AG20443 (cell line): ENCODE measurements at regions not wholly inside any gene's neighbourhood (a gene's known extent, or its start where the extent isn't known, plus 50 kb on each side); places are given as distances from the start of the nearest gene placed in this dataset.
A peak's percentile ranks its signal among the peaks of the same experiment; 100 is the strongest.

Source experiments
- DNase-seq: peaks from one replicate; pipeline ENCODE4 v3.0.0; 2012; ENCODE audit warnings: low spot score, mixed read lengths

DNA sequence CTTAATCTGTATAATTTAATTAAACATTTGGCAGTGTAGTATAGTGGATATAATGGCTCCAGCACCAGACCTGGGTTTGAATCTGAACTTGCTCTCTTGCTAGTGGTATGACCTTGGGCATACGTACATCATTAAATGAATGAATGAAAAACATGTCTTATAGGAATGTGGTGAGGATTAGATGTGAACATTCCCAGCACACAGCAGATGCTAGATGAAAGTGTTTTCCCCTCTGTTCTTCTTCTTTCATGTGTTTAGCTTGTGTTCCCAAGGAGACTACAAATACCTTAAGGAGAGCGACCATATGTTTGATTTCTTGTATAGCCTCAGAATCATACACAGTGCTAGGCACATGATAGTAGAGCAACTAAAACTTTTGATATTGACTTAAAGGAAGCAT lies 56.5 kb downstream of the CT47B1 start:
- DNase-seq = no peak

DNA sequence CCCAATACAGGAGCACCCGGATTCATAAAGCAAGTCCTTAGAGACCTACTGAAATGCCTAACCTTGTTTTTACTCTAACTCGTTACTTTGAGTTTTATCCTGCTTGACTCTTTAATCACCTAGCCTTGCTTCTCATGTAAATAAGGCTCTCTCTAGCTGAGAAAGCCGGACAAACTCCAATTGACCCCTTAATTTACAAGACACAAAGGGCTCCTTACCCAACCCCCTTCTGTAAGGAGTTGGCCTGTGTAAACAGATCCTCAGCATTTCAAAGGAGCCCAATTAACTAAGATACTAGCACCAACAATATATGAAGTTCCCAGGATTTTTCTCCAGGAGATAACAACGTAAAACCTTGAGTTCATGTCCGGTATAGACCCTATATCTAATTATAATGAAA lies 61.7 kb downstream of the CT47B1 start:
- DNase-seq = no peak

DNA sequence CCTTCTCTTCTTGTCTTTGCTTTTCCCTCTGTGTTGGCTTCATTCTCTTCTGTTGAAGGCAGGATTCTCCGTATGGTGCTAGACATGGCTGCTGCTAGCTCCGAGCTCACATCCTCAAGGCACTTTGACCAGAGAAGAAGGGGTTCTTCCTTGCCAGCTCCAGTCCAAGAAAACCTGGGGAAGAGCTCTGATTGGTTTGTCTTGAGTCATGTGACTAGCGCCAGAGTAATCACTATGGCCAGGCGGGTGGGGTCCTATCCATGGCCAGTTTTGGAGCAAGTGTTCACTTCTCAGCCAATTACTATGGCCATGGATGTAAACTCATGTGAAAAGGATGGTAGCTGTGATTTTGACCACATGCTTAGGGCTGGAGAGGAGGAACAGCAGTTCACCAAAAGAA lies 74.2 kb downstream of the CT47B1 start:
- DNase-seq = no peak

DNA sequence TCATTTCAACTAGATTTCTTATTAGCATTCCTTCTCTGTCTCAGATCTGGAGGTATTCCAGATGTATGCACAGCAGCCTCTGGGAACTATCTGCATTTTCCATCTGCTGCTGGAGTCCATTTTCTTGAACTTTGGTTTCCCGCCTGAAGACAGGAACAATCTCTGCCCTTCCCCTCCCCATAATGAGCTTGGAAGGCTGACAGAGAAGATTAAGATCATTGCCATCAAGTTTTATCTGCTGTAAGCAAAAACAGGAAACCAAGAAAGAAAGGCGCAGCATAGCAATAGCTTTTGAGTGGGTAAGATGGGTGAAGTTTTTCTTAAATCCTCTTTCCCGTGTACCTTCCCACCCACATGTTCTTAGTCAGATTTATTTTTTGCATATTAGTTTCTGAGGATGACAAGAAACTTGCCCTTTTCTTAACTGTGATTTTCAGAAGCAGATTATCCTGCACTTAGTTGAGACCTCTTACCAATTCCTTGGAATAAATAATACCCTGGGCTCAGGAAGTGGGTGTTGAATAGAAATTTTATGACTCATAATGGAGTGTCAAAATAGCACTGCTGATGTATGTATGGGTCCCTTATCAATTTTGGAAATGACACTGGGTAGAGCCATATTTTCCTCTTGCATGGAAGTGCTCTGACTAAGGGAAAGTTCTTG lies 78.3 kb downstream of the CT47B1 start:
- DNase-seq = no peak

DNA sequence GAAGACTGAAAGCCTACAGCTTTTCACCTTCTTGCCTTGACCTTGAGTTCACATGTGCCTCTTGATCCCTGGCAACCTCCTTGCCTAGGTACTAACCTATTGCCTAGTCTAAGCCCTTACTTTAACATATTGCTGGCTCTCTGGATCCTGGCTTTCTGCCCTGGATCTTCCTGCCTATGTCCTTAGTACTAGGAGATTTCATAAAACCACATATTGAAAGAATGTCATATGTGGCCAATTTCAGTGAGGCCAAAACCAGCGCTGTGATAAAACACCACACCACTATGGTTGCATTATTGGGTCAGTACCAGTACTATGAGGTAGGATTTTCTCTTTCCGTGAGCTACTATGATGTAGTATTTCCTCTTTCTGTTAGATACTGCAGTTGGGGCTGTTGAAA lies 80.4 kb downstream of the CT47B1 start:
- no peak for DNase-seq

DNA sequence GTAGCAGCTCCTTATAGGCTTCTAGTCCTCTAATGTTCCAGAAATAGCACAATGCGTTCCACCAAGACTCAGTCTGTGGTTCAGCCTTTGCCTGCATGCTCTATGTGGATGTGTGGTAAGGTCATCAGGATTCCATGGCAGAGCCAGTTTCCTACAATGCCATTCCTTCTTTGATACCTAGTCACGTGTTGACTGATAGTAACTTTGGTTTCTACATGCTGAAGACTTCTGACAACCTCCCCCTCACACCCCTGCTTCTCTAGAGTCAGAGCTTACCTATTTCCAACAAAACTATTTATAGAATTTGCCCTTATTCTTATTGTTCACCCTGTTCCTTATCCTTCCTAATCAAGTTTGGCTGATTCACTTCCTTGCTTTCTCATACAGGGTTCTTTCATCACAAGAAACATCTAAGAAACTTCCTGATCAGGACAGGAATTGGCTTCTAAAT lies 81.1 kb downstream of the CT47B1 start:
- DNase-seq = no peak

DNA sequence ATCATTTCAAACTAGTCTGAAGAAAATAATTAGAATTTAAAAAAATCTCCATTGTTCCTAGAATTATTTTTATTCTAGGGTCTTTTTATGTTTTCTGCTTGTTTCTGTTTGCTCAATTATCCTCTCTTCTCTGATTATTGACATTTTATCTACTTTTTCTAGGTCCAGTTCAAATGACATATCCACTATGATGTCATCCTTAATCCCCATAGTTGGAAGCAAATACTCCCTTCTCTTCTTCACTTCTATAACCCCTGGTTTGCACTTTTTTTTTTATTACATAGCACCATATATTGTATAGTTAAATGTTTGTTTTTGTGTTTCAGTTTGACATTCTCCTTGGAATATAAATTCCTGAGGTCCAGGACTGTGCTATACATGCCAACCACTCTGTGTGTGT lies 82.6 kb downstream of the CT47B1 start:
- DNase-seq = no peak

DNA sequence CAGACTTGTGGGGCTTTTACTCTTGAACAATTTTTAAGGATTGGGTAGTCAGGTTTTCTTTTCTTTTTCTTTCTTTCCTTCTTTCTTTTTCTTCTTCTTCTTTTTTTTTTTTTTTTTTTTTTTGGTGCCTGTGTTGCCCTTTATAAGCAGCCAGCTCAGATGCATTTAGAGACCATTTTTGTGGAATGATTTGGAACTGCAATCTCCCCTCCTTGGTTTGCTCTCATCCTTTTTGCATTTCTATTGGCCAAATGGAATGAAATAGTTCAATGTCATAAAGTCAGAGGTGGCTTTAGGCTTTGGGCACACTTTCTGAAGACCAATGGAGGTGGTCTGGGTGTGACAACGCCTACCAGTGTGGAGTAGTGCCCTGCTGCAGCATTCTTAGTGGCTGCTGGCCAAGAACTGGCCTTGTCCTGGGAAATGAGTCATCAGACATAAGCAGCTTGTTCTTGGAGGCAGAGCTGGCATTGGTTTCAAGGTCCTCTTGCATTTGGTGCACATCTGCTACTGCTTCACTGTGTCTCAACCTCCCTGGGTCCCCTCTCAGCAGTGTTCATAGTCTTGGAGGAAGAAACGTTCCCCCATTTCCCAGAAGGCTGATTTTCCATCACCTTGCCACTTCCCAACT lies 84.5 kb downstream of the CT47B1 start:
- peak; percentile 61 for DNase-seq

DNA sequence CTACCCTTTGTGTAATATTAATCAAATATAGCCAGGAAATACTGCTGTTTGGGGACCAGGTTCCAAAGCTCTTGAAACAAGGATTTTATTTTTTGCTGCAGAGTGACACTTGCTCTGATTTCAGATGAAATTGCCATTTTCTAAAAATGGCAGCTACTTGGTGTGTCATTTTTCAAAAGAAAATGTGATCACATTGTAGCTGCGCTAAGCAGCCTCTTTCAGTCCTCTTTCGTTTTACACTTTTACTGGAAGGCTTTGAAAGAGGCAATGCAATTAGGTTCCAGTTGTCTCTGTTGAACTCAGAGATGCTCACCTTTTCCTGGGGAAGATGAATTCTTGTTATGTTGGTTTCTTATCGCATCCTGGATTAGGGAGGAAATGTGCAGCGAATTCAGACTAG lies 85.1 kb downstream of the CT47B1 start:
- no peak for DNase-seq

DNA sequence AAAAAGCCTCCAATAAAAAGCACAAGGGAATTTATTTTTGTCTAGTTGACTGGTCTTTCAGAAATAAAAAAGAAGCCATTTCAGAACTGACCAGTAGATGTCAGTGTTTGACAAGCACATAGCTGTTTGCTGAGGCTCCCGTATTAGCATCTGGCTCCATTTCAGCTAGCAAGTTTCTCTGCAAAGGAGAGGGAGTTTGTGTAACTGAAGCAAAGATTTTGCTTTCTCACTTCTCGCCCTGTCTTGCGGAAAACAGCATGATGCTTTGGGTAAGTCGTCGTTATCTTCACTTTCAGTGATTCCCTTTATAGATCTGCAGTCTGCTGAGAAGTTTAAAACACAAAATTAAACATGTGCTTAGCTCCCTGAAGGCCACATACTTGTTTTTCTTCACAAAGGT lies 85.5 kb downstream of the CT47B1 start:
- DNase-seq = peak; percentile 52

DNA sequence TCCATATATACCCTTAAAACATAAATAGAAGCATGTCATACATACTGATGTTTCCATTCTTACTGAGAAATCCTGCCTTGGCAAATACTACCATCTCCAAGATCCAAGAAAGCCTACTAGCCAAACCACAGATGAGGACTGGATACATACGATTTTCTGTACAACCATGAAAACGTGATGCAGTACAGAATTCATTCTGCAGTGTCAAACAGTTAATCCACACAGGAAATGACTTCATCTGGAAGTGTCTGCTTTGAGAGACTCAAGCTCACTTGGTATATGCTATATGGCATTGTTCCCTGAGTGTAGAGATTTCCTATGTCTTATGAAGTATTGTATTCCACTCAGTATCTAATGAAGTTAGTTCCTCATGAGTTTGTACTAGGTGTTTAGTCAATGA lies 94.3 kb downstream of the CT47B1 start:
- DNase-seq = no peak

DNA sequence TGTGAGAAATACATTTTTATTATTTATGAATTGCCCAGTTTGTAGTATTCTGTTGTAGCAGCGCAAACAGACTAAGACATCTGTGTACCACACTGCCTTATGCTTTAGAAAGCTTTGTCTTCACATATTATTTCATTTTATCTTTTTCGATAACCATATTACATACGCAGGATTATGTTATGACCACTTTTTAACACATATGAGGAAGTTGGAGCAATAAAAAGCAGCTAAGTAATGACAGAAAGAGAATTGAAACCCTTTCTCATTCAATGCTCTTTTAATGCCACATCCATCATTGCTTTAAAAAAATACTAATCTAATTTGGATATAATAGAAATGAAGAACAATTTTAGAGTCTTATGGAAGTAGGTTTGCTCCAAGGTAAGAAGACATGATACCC lies 99.7 kb downstream of the CT47B1 start:
- no peak for DNase-seq

DNA sequence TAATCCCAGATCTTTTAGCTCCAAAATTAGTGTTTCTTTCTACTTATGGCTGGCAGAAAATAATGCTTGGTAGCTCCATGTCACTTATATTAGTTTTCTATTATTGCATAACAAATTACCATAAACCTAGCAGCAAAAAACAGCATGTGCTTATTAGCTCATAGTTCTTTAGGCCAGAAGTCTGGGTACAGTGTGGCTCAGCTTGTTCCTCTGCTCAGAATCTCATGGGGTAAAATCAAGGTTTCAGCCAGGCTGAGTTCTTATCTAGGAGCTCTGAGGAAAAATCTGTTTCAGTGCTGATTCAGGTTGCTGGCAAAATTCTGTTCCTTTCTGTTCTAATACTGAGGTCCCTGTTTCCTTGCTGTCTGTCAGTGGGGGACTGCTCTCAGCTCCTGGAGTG lies 101.1 kb downstream of the CT47B1 start:
- no peak for DNase-seq

DNA sequence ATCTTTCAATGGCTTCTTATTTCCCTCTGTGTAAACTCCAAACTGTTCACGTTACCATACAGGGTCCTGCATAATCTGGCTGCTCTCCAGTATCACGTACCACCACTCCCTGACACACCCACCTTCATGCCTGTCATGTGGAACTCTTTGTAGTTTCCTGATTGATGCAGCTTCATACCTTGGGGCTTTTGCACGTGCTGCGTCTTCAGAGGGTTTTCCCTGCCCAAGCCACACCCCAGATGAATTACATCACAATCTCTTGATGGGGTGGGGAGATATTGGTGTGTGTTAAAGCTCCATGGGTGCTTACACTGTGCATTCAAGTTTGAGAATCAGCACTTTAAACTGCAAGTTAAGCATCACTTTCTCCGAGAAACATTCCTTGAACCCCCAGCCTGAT lies 101.9 kb downstream of the CT47B1 start:
- DNase-seq = no peak

DNA sequence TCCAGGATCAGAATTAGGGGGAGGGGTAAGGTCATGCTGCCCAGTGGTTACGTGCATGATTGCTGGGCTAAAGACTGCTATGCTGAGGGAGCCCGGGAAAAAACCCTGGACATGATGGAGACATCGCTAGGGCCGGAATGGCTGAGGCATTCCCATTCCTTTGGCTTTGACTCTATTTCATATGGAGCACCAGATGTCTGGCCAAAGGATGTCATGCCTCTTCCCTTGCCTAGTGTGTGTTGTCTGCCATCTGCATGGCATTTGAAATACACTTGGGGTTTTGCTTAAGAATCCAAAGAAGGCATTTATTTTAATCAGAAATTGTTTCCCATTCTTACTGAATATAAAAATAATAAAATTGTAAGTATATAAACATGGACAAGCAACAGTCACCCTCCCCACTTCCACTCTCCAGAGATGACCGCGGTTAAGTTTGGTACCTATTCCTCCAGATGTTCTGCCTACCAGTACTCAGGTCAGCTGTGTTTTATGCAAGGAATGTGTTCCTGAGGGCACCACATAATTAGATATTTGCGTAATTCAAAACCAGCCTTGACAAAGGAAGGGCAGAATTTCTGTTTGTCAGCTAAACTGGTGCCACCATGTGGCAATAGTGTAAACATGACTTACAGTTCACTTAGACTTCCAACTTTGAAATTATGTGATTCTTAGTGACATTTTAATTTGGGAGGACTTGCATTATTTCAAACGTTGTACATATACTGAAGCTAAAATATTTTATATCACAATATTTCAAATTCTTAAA lies 105.9 kb downstream of the CT47B1 start:
- DNase-seq = peak; percentile 29

DNA sequence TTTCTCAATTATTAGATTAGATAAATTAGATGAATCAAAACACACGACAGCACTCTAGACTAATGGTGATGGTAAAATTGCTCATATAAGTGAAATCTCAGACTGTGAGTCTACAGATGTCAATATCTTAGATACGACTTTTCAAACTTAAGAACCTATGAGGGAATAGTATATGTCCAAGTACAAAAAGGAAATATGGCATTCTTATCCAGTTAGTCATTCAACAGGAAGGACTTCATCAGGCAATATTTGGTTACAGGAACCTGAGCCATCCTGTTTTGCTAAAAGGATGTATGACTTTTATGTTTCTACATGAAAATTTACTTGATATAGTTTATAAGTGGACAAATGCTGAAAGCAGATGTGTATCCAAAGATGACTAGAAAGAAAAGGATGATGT lies 107.0 kb downstream of the CT47B1 start:
- DNase-seq = no peak

DNA sequence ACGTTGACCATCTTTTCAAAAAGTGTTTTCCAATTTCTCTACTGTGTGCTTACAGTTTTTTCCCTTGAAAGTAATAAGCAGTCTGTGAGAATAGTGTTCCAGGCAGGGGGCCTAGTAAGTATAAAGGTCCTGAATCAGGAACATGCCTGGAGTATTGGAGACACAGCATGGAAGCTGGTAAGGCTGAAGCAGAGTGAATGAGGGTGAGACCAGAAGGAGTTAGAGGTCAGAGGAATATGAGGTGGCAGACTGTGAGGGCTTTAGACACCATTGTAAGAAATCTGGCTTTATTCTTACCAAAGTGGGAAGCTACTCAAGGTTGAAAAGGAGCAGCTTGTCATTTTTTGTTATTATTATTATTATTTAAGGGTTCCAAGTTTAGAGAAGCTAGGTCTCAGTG lies 107.4 kb downstream of the CT47B1 start:
- DNase-seq = no peak

DNA sequence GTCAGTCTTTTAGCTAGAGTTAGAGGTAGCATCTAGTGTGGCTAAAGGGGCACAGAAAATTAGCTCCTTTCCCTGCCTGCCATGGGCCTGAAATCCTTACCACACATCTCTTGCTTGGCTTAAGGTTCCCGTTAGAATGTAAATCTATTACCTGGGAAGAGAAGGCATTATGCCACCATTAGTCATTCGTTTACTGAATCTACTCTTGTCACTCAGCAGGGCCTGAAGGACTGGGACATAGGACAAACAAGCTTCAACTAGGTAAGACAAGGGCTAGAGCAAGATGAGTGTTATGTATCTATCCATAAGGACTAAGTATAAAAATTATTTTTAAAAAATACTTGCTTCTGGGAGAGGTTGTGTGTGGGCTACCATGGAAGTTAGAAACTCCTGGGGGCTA lies 112.4 kb downstream of the CT47B1 start:
- DNase-seq = no peak

DNA sequence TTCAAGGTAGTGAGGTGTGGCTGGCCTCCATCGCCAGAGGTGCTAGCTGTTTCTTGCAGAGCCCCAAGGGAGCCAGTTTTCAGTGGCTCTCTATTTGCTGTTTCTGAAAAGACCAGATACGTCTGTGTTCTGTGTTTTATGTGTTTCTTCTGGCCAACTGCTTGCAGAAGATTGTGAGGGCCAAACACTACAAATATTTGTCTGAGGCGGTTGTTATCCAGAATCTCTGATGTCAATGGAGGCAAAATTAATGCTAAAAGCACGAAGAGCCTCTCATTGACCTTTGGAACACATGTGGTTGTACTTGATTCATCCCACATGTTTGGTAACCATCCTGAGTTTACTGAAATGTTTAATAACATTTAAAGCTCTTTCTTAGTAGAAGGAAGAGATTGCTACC lies 113.9 kb downstream of the CT47B1 start:
- peak; percentile 50 for DNase-seq

DNA sequence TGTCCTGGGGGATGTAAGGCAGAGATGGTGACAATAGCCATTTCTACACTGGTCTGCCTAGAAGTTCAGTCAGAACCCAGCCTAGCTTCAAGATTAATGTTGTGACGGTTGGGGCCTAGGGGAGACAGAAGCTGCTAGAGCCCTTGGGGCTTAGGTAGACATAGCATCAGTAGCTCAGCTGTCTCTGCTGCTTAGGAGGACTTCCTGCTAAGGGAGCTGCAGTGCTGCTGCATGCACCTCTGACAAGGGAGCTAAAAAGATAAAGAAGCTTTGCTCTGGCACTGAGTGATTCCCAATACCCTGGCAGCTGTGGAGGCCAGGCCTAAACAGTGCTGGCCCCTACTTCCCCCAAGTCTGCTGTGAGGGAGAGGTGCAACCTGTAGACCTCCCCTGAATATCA lies 116.0 kb downstream of the CT47B1 start:
- DNase-seq = no peak

DNA sequence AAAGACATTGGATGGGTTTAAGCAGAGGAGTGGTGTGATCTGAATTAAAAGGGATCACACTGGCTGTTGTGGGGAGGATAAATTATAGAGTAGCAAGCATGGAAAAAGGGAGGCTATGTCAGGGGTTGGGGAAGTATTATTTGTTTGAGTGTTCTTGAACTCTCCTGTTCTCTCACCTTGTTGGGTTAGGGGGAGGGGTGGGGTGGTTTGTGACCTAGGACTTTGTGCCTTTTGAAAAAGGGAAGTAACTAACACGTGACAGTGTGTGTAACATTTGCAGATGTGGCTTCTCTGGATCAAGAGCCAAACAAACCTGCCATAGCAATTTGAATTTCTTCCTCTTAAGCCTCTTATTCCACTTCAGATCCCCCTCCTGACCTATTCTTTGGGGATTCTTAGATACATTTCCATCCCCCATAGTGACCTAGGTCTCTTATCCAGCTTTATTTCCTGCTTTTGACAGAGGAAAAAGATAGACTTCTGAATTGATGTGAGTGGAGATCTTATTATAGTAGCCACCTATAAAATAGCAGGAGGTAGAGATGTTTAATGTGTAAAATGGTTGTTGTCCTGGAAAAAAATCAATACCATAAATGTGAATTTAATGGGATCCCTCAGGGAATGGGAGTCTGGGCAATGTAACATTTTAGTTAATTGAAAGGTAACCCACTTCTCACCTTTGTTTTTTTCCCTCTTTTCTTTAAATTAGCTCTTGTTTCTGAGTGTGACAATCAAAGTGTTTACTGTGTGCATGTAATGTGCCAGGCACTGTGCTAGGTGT lies 120.4 kb downstream of the CT47B1 start:
- DNase-seq = no peak

DNA sequence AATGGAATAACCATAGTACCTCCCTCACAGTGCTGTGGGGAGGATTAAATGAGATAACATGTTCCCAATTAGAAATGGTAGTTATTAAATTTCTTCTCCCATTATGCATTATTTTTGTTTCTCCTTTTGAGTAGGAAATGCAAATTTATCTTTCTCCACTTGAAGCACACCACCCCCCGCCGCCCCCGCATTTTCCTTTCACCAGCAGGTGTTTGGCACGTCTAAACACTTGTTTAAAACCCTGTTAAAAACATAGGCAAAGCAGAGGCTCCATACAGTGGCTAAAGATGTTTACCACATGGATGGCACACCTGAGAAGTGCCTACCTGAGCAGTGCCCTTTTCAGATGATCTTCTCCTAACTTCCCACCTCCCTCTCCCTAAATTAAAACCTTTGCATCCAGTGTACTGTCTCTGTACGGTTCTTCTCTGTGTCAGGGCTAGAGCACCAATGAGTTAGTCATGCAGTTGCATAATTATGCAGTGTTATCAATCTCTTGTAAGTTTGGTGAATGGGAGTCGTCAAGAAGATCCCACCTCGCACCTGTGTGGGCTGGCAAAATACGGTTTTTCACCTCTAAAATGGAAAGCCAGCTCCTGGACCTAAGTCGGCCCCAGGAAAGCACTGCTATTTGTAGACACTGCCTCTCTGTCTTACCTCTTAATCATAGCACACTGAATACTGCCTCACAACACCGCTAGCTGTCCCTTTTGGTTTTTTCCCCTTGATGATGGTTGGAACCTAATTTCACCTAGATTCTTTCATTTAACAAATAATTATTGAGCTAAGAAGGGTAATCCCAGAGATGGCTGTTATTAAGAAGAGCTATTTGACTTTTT lies 122.0 kb downstream of the CT47B1 start:
- no peak for DNase-seq
